ENCODE measurements at regions not wholly inside any gene's neighbourhood (a gene's known extent, or its start where the extent isn't known, plus 50 kb on each side); places are given as distances from the start of the nearest gene placed in this dataset.

DNA sequence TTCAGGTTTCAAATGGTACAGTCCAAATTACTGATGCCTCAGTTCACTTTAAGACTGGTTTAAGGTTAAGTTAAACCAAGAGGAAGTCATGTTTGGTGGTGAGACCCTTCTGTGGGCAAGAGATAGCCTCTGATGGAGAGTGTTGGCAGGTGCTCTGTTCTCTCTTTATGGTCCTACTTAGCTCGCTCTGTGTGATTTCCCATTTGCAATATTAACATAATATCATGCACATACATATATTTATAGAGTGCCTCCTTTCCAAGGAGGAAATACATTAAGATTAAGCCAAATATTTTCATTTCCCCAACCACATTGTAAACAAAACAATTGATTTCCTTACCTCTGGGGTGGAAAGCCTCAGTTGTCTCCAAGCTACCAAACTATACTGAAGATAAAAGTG, 222.4 kb downstream of the PIK3C3 start:
- no peak overlapping the region for H3K27ac Mint-ChIP-seq
- POLR2A ChIA-PET, result no interaction called here
- H3K4me3 Mint-ChIP-seq, result no peak overlapping the region
- DNase-seq, result no peak
- ATAC-seq, result no peak
- peaks cover 0 to 3% (median 0%) of the 10 kb centered on the region in 5 donors for H3K27me3 Mint-ChIP-seq
- no peaks in the 10 kb centered on the region for H3K9me3 Mint-ChIP-seq
- no peaks in the 10 kb centered on the region for H3K36me3 Mint-ChIP-seq
- no peaks in the 10 kb centered on the region for H3K4me1 Mint-ChIP-seq

DNA sequence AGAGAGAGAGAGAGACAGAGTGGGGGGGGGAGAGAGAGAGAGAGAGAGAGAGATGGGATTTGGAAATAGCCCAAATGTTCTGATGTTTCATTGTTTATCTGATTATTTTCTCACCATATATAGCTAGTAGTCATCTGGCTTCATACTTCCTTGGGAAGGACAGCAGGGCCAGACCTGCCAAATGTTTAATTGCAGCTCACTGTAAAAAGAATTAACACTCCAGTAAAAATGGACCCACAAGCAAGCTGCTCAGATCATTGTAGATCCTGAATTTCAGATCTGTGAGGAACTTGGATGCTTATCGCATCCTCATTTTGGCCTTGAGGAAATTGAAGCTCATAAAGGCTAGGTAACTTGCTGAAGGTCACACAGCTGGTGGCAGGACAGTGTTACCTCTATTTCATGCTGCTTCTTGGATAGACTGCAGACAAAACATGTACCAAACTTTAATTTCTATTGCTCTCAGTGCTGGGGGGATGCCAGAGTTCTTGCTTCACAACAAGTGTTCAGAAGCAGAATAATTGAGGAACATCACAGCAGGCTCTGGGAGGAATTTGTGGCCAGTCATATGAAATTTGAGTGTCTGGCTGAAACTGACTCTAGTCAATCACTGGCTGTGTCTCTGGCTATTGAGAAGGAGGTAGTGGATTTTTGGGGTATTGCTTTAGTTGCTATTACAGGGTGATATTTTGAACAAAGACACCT, 223.5 kb downstream of the PIK3C3 start:
- Mint-ChIP-seq H3K4me3 (no peak overlapping the region), H3K36me3 (no peaks in the 10 kb centered on the region), H3K27me3 (peaks cover 0 to 3% (median 0%) of the 10 kb centered on the region in 5 donors), H3K9me3 (no peaks in the 10 kb centered on the region), H3K27ac (no peak overlapping the region), H3K4me1 (no peaks in the 10 kb centered on the region)
- DNase-seq (no peak), ATAC-seq (no peak)
- POLR2A ChIA-PET, result no interaction called here

DNA sequence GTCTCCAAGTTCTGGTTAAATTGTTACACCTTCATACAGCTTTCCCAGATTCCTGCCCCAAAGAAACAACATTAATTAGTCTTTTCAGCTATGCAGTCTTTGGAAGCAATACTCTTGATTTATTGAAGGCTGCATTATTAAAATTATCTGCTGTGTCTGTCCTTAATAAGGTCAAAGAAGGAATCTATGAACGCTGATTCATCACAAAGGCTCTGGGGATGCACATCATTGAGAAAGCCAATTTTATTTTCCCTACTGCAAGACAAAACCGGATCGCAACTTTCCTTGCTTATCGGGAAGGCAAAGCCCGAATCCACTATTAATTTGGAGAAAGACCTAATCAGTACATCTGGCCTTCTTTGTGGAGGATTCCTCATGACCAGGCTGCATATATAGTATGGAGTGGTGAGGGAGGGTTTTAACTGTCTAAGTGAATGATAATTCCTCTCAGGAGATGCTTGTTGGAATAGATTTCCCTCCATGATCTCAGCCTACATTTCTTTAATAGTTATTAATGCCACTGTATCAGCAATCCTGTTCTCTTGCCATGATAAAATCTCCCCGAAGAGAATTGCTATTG, 224.6 kb downstream of the PIK3C3 start:
- no peak overlapping the region for H3K27ac Mint-ChIP-seq
- ATAC-seq (no peak), DNase-seq (no peak)
- POLR2A ChIA-PET, result no interaction called here
- no peaks in the 10 kb centered on the region for H3K36me3 Mint-ChIP-seq
- H3K9me3 Mint-ChIP-seq, result no peaks in the 10 kb centered on the region
- no peaks in the 10 kb centered on the region for H3K27me3 Mint-ChIP-seq
- no peak overlapping the region for H3K4me3 Mint-ChIP-seq
- H3K4me1 Mint-ChIP-seq, result no peaks in the 10 kb centered on the region

DNA sequence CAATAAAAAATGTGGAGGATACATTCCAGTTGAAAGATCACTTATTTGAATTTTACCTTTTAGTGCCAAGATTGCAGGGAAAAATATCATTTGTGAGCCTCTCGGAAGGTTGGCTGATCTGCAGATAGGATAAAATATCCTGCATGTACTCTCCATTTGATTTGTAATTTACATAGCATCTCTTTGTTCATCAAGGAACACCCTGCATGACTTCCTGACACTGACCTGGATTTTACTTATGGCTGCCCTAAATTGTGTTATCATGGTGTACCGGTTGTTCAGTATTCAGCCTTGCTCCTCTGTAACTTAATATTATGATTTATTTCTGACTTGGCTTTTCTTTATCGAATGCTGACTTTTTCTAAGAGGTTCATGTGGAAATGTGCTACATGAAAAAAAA, 226.4 kb downstream of the PIK3C3 start:
- H3K9me3 Mint-ChIP-seq, result peaks cover 0 to 3% (median 0%) of the 10 kb centered on the region in 9 donors
- H3K27ac Mint-ChIP-seq, result no peak overlapping the region
- POLR2A ChIA-PET, result no interaction called here
- no peaks in the 10 kb centered on the region for H3K4me1 Mint-ChIP-seq
- no peaks in the 10 kb centered on the region for H3K36me3 Mint-ChIP-seq
- ATAC-seq (no peak), DNase-seq (no peak)
- no peaks in the 10 kb centered on the region for H3K27me3 Mint-ChIP-seq
- no peak overlapping the region for H3K4me3 Mint-ChIP-seq

DNA sequence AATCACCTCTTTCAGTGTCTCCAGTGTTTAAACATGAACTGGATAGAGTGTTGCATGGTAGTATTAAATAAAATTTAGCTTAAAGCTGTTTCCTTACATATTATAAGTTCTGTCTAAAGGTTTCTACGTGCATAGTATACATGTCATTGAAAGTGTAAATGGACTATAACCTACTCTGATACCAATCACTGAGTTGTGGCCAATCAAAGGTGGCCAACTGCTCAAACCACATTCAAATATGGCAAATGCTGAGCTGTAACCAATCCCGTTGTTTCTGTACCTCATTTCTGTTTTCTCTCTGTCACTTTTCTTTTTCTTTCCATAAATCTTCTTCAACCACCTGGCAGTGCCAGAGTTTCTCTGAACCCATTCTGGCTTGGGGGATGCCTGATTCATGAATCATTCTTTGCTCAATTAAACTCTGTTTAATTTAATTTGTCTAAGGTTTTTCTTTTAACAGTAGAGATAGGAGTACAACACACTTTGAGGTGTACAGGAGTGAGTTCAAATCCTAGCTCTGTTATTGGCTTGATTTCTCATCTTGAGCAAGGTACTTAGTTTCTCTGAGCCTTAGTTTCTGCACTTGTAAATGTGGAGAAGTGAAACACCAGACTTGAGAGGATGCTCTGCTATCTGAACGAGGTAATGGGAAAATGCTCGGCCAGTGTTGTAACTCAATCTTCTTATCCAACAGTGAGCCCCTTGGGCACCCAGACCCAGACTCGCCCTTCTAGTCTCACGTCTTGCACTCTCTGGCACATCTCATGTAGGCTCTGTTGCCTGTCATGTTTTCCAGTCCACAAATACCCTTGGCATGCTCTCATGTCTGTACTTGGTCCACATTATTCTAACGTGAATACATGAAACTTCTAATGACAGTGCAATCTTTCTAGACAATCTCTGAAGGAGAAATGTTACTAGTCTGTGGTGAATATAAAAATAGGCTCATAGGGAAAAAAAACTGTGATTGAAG, 228.0 kb downstream of the PIK3C3 start:
- peaks cover 0 to 6% (median 0%) of the 10 kb centered on the region in 9 donors for H3K9me3 Mint-ChIP-seq
- DNase-seq (no peak), ATAC-seq (no peak)
- no peak overlapping the region for H3K27ac Mint-ChIP-seq
- H3K27me3 Mint-ChIP-seq, result peaks cover 0 to 2% (median 0%) of the 10 kb centered on the region in 5 donors
- H3K4me3 Mint-ChIP-seq, result no peak overlapping the region
- POLR2A ChIA-PET, result no interaction called here
- no peaks in the 10 kb centered on the region for H3K4me1 Mint-ChIP-seq
- no peaks in the 10 kb centered on the region for H3K36me3 Mint-ChIP-seq

DNA sequence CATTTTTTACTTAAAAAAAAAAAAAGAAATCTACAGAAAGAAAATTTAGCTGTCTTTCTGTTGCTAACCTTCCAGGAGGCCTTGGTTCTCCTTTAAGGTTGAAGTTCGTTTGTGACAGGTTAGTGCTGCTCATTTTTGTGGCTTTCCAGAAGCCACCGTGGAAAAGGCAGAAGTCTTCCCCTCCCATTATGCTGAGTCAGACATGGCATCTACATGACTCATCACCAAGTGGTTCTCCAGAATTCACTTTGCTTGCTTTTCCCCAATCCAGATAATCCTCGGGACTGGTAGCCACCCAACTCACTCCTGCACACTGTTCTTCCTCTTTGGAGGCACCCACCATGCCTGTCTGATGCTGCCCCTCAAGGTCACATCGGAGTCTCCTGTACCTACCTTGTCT, 228.7 kb downstream of the PIK3C3 start:
- no peak for ATAC-seq
- Mint-ChIP-seq H3K4me1 (no peaks in the 10 kb centered on the region), H3K4me3 (no peak overlapping the region), H3K36me3 (no peaks in the 10 kb centered on the region), H3K9me3 (peaks cover 0 to 6% (median 0%) of the 10 kb centered on the region in 9 donors), H3K27ac (no peak overlapping the region), H3K27me3 (peaks cover 0 to 2% (median 0%) of the 10 kb centered on the region in 5 donors)
- no peak for DNase-seq
- POLR2A ChIA-PET, result no interaction called here

DNA sequence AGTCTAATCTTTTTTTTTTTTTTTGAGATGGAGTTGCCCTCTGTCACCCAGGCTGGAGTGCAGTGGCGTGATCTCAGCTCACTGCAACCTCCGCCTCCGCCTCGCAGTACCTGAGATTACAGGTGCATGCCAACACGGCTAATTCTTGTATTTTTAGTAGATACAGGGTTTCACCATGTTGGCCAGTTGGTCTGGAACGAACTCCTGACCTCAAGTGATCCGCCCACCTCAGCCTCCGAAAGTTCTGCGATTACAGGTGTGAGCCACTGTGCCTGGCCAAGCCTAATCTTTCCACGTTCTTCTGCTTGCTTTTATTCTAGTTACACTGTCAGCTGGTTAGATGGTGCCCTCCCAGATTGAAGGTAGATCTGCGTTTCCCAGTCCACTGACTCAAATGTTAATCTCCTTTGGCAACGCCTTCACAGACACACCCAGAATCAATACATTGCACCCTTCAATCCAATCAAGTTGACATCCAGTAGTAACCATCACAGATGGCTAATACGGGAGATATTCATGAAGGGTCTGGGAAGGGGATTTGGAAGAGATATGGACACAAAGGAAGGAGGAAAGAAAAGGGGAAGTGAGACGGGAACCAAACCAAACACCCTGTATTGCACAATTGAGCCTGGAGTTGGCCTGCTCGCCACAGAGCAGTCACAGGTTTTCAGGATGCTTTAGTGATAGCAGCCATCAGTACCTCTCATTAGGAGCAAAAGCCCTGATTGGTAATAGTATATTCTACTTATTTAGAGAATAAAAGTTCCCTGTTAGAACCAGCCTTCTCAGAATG, 229.8 kb downstream of the PIK3C3 start:
- H3K4me3 Mint-ChIP-seq, result no peak overlapping the region
- no peak for DNase-seq
- peaks cover 0 to 10% (median 0%) of the 10 kb centered on the region in 3 donors for H3K36me3 Mint-ChIP-seq
- H3K9me3 Mint-ChIP-seq, result peaks cover 0 to 14% (median 9%) of the 10 kb centered on the region in 9 donors
- peaks cover 0 to 2% (median 0%) of the 10 kb centered on the region in 5 donors for H3K27me3 Mint-ChIP-seq
- peak overlapping the region in 1 of 10 donors; percentile 6 for H3K27ac Mint-ChIP-seq
- no peaks in the 10 kb centered on the region for H3K4me1 Mint-ChIP-seq
- POLR2A ChIA-PET, result no interaction called here
- ATAC-seq, result no peak

DNA sequence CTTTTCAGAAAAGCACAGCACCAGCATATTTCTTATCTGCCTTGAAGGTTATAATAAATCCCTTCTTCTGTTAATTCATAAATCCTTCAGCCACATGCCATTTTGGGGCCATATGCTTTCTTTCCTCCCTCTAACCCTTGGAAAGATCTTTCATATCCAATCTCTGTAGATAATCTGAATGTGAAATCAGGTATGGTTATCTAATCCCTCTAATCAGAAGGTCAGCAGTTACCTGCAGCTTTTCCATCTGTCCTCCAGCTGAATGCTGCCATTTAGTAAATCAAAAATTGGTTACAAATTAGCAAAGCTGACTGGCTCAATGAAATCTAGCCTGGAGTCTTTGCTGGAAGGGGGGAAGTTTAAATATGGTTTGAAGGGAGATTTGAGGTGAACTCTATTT, 230.5 kb downstream of the PIK3C3 start:
- Mint-ChIP-seq H3K27me3 (peaks cover 0 to 2% (median 0%) of the 10 kb centered on the region in 5 donors), H3K4me1 (no peaks in the 10 kb centered on the region), H3K9me3 (peaks cover 0 to 17% (median 12%) of the 10 kb centered on the region in 9 donors), H3K4me3 (no peak overlapping the region), H3K27ac (no peak overlapping the region), H3K36me3 (peaks cover 0 to 10% (median 0%) of the 10 kb centered on the region in 3 donors)
- DNase-seq (no peak), ATAC-seq (no peak)
- POLR2A ChIA-PET, result no interaction called here

DNA sequence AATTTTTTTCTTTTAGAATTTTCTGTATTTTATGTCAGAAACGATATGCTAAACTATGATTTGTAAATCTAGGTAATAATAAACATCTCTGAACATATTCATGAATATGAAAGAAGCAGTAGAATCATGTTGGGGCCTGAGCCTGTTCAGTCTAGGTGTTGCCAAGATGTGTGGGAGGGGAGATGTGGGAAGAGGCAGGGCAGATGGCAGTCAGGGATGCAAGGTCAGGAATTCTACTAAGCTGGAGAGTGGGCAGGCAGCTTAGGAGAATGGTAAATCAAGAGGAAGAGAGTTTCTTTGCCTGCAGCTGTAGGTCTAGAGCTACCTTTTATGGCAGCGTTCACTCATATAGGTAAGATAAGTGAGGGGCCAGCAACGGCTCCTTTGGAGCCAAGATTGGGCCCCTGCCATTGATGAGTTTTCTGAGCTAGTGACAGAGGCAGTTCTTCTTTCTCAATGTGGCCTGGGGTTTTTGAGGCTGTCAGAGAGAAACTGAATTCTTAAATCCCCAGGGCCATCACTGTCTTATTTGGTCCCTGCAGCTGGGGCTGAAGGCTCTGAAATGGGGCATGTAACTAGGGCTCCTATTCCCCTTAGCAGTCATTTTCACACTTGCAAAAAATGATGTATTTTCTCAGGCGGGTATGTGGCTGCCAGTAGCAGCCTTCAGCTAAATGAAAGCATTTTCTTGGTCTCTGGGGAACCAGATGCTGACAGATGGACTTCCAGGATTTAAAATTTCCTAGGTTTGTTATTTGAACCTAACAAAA, 232.8 kb downstream of the PIK3C3 start:
- no peak overlapping the region for H3K27ac Mint-ChIP-seq
- H3K4me1 Mint-ChIP-seq, result no peaks in the 10 kb centered on the region
- H3K27me3 Mint-ChIP-seq, result peaks cover 0 to 2% (median 0%) of the 10 kb centered on the region in 5 donors
- peaks cover 0 to 18% (median 13%) of the 10 kb centered on the region in 9 donors for H3K9me3 Mint-ChIP-seq
- DNase-seq, result no peak
- peaks cover 0 to 10% (median 0%) of the 10 kb centered on the region in 3 donors for H3K36me3 Mint-ChIP-seq
- no peak for ATAC-seq
- POLR2A ChIA-PET, result no interaction called here
- H3K4me3 Mint-ChIP-seq, result no peak overlapping the region

DNA sequence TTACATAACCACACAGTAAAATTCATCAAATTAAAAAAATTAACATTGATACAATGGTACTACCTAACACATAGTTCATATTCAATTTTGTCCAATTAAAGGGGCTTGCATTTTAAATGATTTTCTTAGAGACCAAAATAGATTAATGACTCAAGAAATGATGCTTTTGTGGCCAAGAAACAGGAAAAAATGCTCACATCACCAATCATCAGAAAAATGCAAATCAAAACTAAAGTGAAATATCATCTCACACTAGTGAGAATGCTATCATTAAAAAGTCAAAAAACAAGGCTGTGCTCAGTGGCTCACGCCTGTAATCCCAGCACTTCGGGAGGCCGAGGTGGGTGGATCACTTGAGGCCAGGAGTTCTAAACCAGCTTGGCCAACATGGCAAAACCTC, 235.6 kb downstream of the PIK3C3 start:
- no peak overlapping the region for H3K4me3 Mint-ChIP-seq
- H3K27me3 Mint-ChIP-seq, result peaks cover 0 to 2% (median 0%) of the 10 kb centered on the region in 5 donors
- ATAC-seq, result no peak
- H3K36me3 Mint-ChIP-seq, result peaks cover 0 to 10% (median 0%) of the 10 kb centered on the region in 3 donors
- H3K27ac Mint-ChIP-seq, result no peak overlapping the region
- no peaks in the 10 kb centered on the region for H3K4me1 Mint-ChIP-seq
- DNase-seq, result no peak
- peaks cover 0 to 18% (median 13%) of the 10 kb centered on the region in 9 donors for H3K9me3 Mint-ChIP-seq
- POLR2A ChIA-PET, result no interaction called here

DNA sequence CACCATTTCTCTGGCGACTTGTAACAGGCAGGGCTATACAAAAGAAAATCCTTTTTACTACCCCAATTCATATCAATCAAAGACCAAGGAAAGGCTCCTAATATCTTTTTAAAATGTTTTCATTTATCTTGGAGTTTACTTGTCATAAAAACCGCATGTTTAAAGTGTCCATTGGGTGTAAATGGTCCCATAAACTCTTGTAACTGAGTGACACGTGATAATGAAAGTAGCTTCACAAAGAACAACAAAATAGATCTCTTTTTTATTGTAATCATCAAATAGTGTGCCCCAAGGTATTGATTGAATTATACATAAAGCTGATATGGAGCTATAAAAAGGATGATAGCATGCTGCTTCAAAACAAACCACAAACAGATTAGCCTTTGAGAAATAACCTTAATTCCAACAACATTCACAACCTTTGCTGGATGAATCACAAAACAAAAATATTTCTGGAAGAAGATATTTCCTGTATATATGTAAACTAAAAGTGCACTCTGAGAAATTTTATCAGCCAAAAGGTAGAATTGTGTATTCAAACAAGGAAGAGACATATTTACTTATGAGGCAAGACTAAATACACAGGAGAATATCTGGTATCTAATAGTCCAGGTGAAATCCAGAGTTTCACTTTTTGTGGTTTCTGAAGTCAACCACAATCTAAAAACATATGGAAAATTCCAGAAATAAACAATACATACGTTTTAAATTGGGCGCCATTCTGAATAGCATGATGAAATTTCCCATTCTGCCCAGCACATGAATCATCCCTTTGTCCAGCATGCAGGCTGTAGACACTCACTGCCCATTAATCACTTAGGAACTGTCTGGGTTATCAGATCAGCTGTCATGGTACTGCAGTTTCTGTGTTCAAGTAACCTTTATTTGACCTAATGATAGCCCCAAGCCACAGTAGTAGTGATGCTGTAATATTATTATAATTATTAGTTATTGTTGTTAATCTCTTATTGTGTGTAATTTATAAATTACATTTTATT, 237.5 kb downstream of the PIK3C3 start:
- no peak overlapping the region for H3K27ac Mint-ChIP-seq
- DNase-seq, result no peak
- peaks cover 0 to 1% (median 0%) of the 10 kb centered on the region in 5 donors for H3K27me3 Mint-ChIP-seq
- peaks cover 0 to 16% (median 10%) of the 10 kb centered on the region in 9 donors for H3K9me3 Mint-ChIP-seq
- POLR2A ChIA-PET, result no interaction called here
- H3K36me3 Mint-ChIP-seq, result peaks cover 0 to 10% (median 0%) of the 10 kb centered on the region in 3 donors
- H3K4me3 Mint-ChIP-seq, result no peak overlapping the region
- H3K4me1 Mint-ChIP-seq, result no peaks in the 10 kb centered on the region
- ATAC-seq, result no peak
